ENCODE measurements at regions not wholly inside any gene's neighbourhood (a gene's known extent, or its start where the extent isn't known, plus 50 kb on each side); places are given as distances from the start of the nearest gene placed in this dataset.

- TF ChIP-seq CTCF (IDR thresholded peaks at IDR 0.05) (no peak), POLR2A (IDR thresholded peaks at IDR 0.05) (no peak)
These were observed 152.7 kb downstream of the URI1 start for GRCh38 chr19:30094756-30095140.

Measured in body of pancreas (tissue), 4 donors.